WTC11 (cell line): ENCODE measurements at regions not wholly inside any gene's neighbourhood (a gene's known extent, or its start where the extent isn't known, plus 50 kb on each side); places are given as distances from the start of the nearest gene placed in this dataset.

Experiments
- ATAC-seq: fragments of 200-7000 bp; cut with Tn5 transposase; 2 replicates; pipeline ENCODE4 v1.10.0; 2021; ENCODE audit warnings: mild to moderate bottlenecking, moderate library complexity
- CTCF ChIA-PET: fragments of 300-600 bp; sonication (Branson Sonifier 250); formaldehyde crosslinking; loops from one replicate; lab custom pipeline; 2021; ENCODE audit warnings: antibody characterized with exemption; lab: Charles Lee
- POLR2A ChIA-PET: fragments of 350-600 bp; sonication (Branson Sonifier 250); formaldehyde crosslinking; loops from one replicate; lab custom pipeline; 2021; ENCODE audit warnings: antibody characterized with exemption; lab: Charles Lee
- DNase-seq: peaks from one replicate; pipeline ENCODE4 v3.0.0; 2021; ENCODE audit warnings: low spot score
- H3K27ac Mint-ChIP-seq: 2 replicates; pipeline ENCODE4 v1.8.0; 2021; ENCODE audit warnings: mixed read lengths
- H3K27me3 Mint-ChIP-seq: 2 replicates; pipeline ENCODE4 v1.8.0; 2021; ENCODE audit warnings: low read depth, mild to moderate bottlenecking, moderate library complexity, mixed read lengths
- H3K36me3 Mint-ChIP-seq: 2 replicates; pipeline ENCODE4 v1.8.0; 2021; ENCODE audit warnings: mixed read lengths
- H3K4me1 Mint-ChIP-seq: 2 replicates; pipeline ENCODE4 v1.8.0; 2022; ENCODE audit warnings: mixed read lengths
- H3K4me3 Mint-ChIP-seq: 2 replicates; pipeline ENCODE4 v1.8.0; 2021; ENCODE audit warnings: mild to moderate bottlenecking, moderate library complexity, mixed read lengths
- H3K9me3 Mint-ChIP-seq: 2 replicates; pipeline ENCODE4 v1.8.0; 2021; ENCODE audit warnings: mixed read lengths
- ESRRA ChIP-seq: sonication (generic); formaldehyde crosslinking; IDR thresholded peaks from 2 replicates; pipeline ENCODE4 v1.8.1; 2022; ENCODE audit warnings: mild to moderate bottlenecking, missing genetic modification reagents, borderline replicate concordance
- FOXJ3 ChIP-seq: sonication (generic); formaldehyde crosslinking; IDR thresholded peaks from 2 replicates; pipeline ENCODE4 v1.9.0; 2021; ENCODE audit warnings: missing genetic modification reagents, mild to moderate bottlenecking, borderline replicate concordance
- JUN ChIP-seq: sonication (generic); formaldehyde crosslinking; IDR thresholded peaks from 2 replicates; pipeline ENCODE4 v1.8.0; 2023; ENCODE audit warnings: mild to moderate bottlenecking, missing genetic modification reagents
- NR2C2 ChIP-seq: sonication (generic); formaldehyde crosslinking; IDR thresholded peaks from 2 replicates; pipeline ENCODE4 v1.8.0; 2022; ENCODE audit warnings: mild to moderate bottlenecking, missing genetic modification reagents
- TCF7 ChIP-seq: sonication (generic); formaldehyde crosslinking; IDR thresholded peaks from 2 replicates; pipeline ENCODE4 v1.8.0; 2022; ENCODE audit warnings: mild to moderate bottlenecking, low read depth, missing genetic modification reagents, moderate library complexity
- TEAD1 ChIP-seq: sonication (generic); formaldehyde crosslinking; IDR thresholded peaks from 2 replicates; pipeline ENCODE4 v1.8.0; 2022; ENCODE audit warnings: mild to moderate bottlenecking, missing genetic modification reagents
- TP53 ChIP-seq: sonication (generic); formaldehyde crosslinking; IDR thresholded peaks from 2 replicates; pipeline ENCODE4 v1.8.1; 2023; ENCODE audit warnings: mild to moderate bottlenecking, missing genetic modification reagents
- TF ChIP-seq, protein P1 (sequence below): sonication (generic); formaldehyde crosslinking; IDR thresholded peaks from 2 replicates; pipeline ENCODE4 v1.8.1; 2022; ENCODE audit warnings: low read depth, missing genetic modification reagents, borderline replicate concordance
- TF ChIP-seq, protein P2 (sequence below): sonication (generic); formaldehyde crosslinking; IDR thresholded peaks from 2 replicates; pipeline ENCODE4 v1.8.0; 2023; ENCODE audit warnings: missing genetic modification reagents
- TF ChIP-seq, protein P3 (sequence below): fragments of 250-450 bp; sonication (Bioruptor Pico); IDR thresholded peaks from 2 replicates; pipeline ENCODE4 v1.9.0; 2021; ENCODE audit warnings: mild to moderate bottlenecking, borderline replicate concordance
- TF ChIP-seq, protein P4 (sequence below): sonication (generic); formaldehyde crosslinking; IDR thresholded peaks from 2 replicates; pipeline ENCODE4 v1.8.0; 2022; ENCODE audit warnings: mild to moderate bottlenecking, missing genetic modification reagents
- TF ChIP-seq, protein P5 (sequence below): sonication (generic); formaldehyde crosslinking; IDR thresholded peaks from 2 replicates; pipeline ENCODE4 v1.8.1; 2022; ENCODE audit warnings: missing genetic modification reagents, borderline replicate concordance
- TF ChIP-seq, protein P6 (sequence below): sonication (generic); formaldehyde crosslinking; IDR thresholded peaks from 2 replicates; pipeline ENCODE4 v1.8.0; 2023; ENCODE audit warnings: mild to moderate bottlenecking, missing genetic modification reagents

DNA sequence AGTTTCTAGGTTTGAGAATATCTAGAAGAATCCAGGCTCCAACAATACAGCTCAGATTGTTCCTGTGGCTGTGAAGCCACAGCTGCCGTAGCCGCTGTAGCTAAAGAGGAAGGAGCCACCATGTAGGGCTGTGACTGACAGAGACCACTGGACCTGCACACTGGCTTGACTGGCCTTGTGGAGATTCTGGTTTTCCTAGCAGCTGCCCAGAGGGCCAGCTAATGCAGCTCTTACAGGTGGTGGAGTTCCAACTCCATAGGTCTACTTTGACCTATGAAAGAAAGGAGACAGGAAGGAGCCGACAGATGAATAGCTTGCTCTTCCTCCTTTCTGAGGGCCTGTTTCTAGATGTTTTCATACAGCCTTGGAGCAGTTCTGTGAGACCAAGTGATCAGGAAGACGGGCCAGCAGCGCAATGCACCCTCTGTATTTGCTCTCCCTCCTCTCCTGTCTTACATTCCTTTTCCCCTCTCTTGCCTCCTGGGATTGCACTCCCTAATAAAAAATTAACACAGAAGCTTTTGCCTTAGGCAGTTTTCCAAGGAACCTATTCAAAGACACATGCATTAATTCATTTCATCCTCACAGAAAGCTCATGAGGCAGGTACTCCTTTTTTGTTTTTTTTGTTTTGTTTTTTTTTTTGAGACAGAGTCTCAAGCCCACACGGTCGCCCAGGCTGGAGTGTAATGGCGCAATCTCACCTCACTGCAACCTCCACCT is 51.8 kb upstream of the MYB start:
- Mint-ChIP-seq H3K4me1 (peaks cover 16% of the 10 kb centered on the region), H3K9me3 (peaks cover 7% of the 10 kb centered on the region; the same call in 1 of the 2 replicates), H3K27me3 (no peaks in the 10 kb centered on the region), H3K27ac (no peak overlapping the region), H3K4me3 (no peak overlapping the region), H3K36me3 (no peaks in the 10 kb centered on the region)
- DNase-seq (no peak), ATAC-seq (no peak)
- POLR2A ChIA-PET, result no interaction called here
- TF ChIP-seq, protein P1, sequence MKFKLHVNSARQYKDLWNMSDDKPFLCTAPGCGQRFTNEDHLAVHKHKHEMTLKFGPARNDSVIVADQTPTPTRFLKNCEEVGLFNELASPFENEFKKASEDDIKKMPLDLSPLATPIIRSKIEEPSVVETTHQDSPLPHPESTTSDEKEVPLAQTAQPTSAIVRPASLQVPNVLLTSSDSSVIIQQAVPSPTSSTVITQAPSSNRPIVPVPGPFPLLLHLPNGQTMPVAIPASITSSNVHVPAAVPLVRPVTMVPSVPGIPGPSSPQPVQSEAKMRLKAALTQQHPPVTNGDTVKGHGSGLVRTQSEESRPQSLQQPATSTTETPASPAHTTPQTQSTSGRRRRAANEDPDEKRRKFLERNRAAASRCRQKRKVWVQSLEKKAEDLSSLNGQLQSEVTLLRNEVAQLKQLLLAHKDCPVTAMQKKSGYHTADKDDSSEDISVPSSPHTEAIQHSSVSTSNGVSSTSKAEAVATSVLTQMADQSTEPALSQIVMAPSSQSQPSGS, result no peak
- TF ChIP-seq, protein P2, sequence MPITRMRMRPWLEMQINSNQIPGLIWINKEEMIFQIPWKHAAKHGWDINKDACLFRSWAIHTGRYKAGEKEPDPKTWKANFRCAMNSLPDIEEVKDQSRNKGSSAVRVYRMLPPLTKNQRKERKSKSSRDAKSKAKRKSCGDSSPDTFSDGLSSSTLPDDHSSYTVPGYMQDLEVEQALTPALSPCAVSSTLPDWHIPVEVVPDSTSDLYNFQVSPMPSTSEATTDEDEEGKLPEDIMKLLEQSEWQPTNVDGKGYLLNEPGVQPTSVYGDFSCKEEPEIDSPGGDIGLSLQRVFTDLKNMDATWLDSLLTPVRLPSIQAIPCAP (CRISPR knock-in tag), result no peak
- TF ChIP-seq, protein P3, sequence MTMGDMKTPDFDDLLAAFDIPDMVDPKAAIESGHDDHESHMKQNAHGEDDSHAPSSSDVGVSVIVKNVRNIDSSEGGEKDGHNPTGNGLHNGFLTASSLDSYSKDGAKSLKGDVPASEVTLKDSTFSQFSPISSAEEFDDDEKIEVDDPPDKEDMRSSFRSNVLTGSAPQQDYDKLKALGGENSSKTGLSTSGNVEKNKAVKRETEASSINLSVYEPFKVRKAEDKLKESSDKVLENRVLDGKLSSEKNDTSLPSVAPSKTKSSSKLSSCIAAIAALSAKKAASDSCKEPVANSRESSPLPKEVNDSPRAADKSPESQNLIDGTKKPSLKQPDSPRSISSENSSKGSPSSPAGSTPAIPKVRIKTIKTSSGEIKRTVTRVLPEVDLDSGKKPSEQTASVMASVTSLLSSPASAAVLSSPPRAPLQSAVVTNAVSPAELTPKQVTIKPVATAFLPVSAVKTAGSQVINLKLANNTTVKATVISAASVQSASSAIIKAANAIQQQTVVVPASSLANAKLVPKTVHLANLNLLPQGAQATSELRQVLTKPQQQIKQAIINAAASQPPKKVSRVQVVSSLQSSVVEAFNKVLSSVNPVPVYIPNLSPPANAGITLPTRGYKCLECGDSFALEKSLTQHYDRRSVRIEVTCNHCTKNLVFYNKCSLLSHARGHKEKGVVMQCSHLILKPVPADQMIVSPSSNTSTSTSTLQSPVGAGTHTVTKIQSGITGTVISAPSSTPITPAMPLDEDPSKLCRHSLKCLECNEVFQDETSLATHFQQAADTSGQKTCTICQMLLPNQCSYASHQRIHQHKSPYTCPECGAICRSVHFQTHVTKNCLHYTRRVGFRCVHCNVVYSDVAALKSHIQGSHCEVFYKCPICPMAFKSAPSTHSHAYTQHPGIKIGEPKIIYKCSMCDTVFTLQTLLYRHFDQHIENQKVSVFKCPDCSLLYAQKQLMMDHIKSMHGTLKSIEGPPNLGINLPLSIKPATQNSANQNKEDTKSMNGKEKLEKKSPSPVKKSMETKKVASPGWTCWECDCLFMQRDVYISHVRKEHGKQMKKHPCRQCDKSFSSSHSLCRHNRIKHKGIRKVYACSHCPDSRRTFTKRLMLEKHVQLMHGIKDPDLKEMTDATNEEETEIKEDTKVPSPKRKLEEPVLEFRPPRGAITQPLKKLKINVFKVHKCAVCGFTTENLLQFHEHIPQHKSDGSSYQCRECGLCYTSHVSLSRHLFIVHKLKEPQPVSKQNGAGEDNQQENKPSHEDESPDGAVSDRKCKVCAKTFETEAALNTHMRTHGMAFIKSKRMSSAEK (CRISPR knock-in tag), result no peak
- TF ChIP-seq, protein P4, sequence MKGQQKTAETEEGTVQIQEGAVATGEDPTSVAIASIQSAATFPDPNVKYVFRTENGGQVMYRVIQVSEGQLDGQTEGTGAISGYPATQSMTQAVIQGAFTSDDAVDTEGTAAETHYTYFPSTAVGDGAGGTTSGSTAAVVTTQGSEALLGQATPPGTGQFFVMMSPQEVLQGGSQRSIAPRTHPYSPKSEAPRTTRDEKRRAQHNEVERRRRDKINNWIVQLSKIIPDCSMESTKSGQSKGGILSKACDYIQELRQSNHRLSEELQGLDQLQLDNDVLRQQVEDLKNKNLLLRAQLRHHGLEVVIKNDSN (CRISPR knock-in tag), result no peak
- TF ChIP-seq ESRRA (CRISPR knock-in tag) (no peak), FOXJ3 (no peak), NR2C2 (CRISPR knock-in tag) (no peak), TEAD1 (CRISPR knock-in tag) (no peak), TCF7 (CRISPR knock-in tag) (no peak), TP53 (CRISPR knock-in tag) (no peak), JUN (CRISPR knock-in tag) (no peak)
- TF ChIP-seq, protein P5, sequence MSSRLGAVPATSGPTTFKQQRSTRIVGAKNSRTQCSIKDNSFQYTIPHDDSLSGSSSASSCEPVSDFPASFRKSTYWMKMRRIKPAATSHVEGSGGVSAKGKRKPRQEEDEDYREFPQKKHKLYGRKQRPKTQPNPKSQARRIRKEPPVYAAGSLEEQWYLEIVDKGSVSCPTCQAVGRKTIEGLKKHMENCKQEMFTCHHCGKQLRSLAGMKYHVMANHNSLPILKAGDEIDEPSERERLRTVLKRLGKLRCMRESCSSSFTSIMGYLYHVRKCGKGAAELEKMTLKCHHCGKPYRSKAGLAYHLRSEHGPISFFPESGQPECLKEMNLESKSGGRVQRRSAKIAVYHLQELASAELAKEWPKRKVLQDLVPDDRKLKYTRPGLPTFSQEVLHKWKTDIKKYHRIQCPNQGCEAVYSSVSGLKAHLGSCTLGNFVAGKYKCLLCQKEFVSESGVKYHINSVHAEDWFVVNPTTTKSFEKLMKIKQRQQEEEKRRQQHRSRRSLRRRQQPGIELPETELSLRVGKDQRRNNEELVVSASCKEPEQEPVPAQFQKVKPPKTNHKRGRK (CRISPR knock-in tag), result no peak
- TF ChIP-seq, protein P6, sequence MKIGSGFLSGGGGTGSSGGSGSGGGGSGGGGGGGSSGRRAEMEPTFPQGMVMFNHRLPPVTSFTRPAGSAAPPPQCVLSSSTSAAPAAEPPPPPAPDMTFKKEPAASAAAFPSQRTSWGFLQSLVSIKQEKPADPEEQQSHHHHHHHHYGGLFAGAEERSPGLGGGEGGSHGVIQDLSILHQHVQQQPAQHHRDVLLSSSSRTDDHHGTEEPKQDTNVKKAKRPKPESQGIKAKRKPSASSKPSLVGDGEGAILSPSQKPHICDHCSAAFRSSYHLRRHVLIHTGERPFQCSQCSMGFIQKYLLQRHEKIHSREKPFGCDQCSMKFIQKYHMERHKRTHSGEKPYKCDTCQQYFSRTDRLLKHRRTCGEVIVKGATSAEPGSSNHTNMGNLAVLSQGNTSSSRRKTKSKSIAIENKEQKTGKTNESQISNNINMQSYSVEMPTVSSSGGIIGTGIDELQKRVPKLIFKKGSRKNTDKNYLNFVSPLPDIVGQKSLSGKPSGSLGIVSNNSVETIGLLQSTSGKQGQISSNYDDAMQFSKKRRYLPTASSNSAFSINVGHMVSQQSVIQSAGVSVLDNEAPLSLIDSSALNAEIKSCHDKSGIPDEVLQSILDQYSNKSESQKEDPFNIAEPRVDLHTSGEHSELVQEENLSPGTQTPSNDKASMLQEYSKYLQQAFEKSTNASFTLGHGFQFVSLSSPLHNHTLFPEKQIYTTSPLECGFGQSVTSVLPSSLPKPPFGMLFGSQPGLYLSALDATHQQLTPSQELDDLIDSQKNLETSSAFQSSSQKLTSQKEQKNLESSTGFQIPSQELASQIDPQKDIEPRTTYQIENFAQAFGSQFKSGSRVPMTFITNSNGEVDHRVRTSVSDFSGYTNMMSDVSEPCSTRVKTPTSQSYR (CRISPR knock-in tag), result no peak
- CTCF ChIA-PET, result interaction anchor here (1.0 to 1.6 kb wide), 4 partner anchors 11 to 80 kb away, joined by 3 to 9 read pairs (median 3); no protein-coding TSS in a partner anchor
